ENCODE measurements at regions not wholly inside any gene's neighbourhood (a gene's known extent, or its start where the extent isn't known, plus 50 kb on each side); places are given as distances from the start of the nearest gene placed in this dataset.

DNA sequence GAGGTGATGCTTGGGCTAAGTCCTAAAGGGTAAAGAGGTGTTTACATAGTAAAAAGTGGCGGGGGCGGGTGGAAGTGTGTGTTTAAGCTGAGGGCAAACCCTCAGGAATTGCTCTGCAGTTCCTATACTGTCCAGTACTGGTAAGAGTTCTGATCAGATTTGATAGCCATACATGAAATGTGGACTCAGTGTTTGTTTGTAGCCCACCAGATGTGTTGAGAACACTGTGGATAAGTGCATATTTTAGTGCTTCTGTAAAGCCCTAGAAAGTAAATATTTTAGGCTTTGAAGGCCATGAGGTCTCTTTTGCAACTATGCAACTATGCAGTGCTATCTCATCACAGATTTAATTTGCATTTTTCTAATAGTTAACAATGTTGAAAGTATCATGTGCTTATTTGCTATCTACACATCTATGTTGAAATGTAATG is 80.7 kb upstream of the EOLA2 start:
- DNase-seq (ENCODE audit: low read depth, low spot score): no peak
- ChIA-PET CTCF (no interaction called here), POLR2A (no interaction called here)
- peaks cover 3% of the 10 kb centered on the region; the same call in 1 of the 2 replicates for H3K4me1 ChIP-seq (ENCODE audit: control insufficient read depth, insufficient read depth, low read length)
- H3K27me3 ChIP-seq (ENCODE audit: control insufficient read depth, insufficient read depth, low read length): no peaks in the 10 kb centered on the region
- H3K27ac ChIP-seq (ENCODE audit: low read length): no peak overlapping the region
- ATAC-seq: no peak
- TF ChIP-seq SIN3A (IDR thresholded peaks at IDR 0.05; ENCODE audit: borderline replicate concordance, insufficient read depth, low read depth, low read length) (no peak), CTCF (IDR thresholded peaks at IDR 0.05) (no peak), TCF7L2 (IDR thresholded peaks at IDR 0.05; ENCODE audit: low read depth, low read length) (no peak), POLR2AphosphoS5 (IDR thresholded peaks at IDR 0.05; ENCODE audit: low read depth, low read length) (no peak), REST (IDR thresholded peaks at IDR 0.05; ENCODE audit: insufficient read depth in 1 of 2, low read depth in 2 of 2, low read length in 1 of 2) (no peak)
- in situ Hi-C loops (cut with HindIII; ENCODE audit: low pct_unique_long_range_greater_than_20kb, low sequenced_read_pairs) (no loop called here), intact Hi-C loops (cut with micrococcal nuclease; ENCODE audit: unreplicated experiment) (no loop called here)
- H3K4me3 ChIP-seq (ENCODE audit: low read depth in 2 of 2, low read length in 2 of 2): no peak overlapping the region
- H3K36me3 ChIP-seq (ENCODE audit: control insufficient read depth, insufficient read depth, low read length): no peaks in the 10 kb centered on the region
- H3K9me3 ChIP-seq (ENCODE audit: control insufficient read depth, insufficient read depth, low read depth, low read length): no peaks in the 10 kb centered on the region
- BruUV-seq (replicated peaks): no TSS peak

DNA sequence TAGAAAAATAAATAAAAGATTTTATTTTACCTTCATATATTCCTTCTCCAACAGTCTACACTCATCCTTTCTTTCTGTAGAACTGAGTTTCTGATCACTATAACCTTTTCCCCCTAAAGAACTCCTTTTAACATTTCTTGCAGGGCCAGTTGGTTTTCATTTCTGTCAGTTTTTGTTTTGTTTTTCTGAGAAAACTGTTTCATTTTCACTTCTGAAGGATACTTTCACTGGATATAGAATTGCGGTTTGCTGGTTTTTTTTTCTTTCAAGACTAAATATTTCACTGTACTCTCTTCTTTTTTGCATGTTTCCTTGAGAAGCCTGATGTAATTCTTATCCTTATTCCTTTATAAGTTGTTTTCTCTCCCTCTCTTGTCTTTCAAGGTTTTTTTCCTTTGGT is 90.4 kb upstream of the EOLA2 start:
- H3K9me3 ChIP-seq (ENCODE audit: control insufficient read depth, insufficient read depth, low read depth, low read length): no peaks in the 10 kb centered on the region
- H3K27me3 ChIP-seq (ENCODE audit: control insufficient read depth, insufficient read depth, low read length): no peaks in the 10 kb centered on the region
- TF ChIP-seq SIN3A (IDR thresholded peaks at IDR 0.05; ENCODE audit: borderline replicate concordance, insufficient read depth, low read depth, low read length) (no peak), REST (IDR thresholded peaks at IDR 0.05; ENCODE audit: insufficient read depth in 1 of 2, low read depth in 2 of 2, low read length in 1 of 2) (no peak), TCF7L2 (IDR thresholded peaks at IDR 0.05; ENCODE audit: low read depth, low read length) (no peak)
- CTCF ChIA-PET: no interaction called here
- H3K27ac ChIP-seq (ENCODE audit: low read length): no peak overlapping the region
- no peak overlapping the region for H3K4me3 ChIP-seq (ENCODE audit: low read depth in 2 of 2, low read length in 2 of 2)
- no peaks in the 10 kb centered on the region for H3K36me3 ChIP-seq (ENCODE audit: control insufficient read depth, insufficient read depth, low read length)
- H3K4me1 ChIP-seq (ENCODE audit: control insufficient read depth, insufficient read depth, low read length): no peaks in the 10 kb centered on the region
- DNase-seq (ENCODE audit: low read depth, low spot score): no peak
- POLR2A ChIA-PET: interaction anchor here (0.8 kb wide), 1 partner anchor 10 kb away, joined by 3 read pairs; no protein-coding TSS in a partner anchor
- in situ Hi-C loops (cut with HindIII; ENCODE audit: low pct_unique_long_range_greater_than_20kb, low sequenced_read_pairs): no loop called here
- ATAC-seq: no peak
- BruUV-seq (replicated peaks): no TSS peak
- intact Hi-C loops (cut with micrococcal nuclease; ENCODE audit: unreplicated experiment): no loop called here

Data from Panc1 (cell line).